ENCODE measurements at regions not wholly inside any gene's neighbourhood (a gene's known extent, or its start where the extent isn't known, plus 50 kb on each side); places are given as distances from the start of the nearest gene placed in this dataset.

GRCh38 chr2:216994353-216994854, 134.5 kb upstream of the TNP1 start:
- ChIA-PET CTCF (no interaction called here), POLR2A (no interaction called here)
- no peak for TF ChIP-seq NFRKB (IDR thresholded peaks at IDR 0.05)
- TF ChIP-seq TARDBP (IDR thresholded peaks at IDR 0.05) = no peak
- TF ChIP-seq ZNF384 (IDR thresholded peaks at IDR 0.05) = no peak
- no peak for TF ChIP-seq CTBP1 (IDR thresholded peaks at IDR 0.05; ENCODE audit: borderline replicate concordance)
- no peak for TF ChIP-seq HDGF (IDR thresholded peaks at IDR 0.05; ENCODE audit: borderline replicate concordance)
- TF ChIP-seq L3MBTL2 (conservative IDR thresholded peaks at IDR 0.05) = no peak
- no peak for TF ChIP-seq FOXM1 (IDR thresholded peaks at IDR 0.05; ENCODE audit: borderline replicate concordance)
- no peak for TF ChIP-seq ELF4 (IDR thresholded peaks at IDR 0.05)
- no peak for TF ChIP-seq BHLHE40 (IDR thresholded peaks at IDR 0.05; ENCODE audit: borderline replicate concordance)
- no peak for TF ChIP-seq FOXK2 (IDR thresholded peaks at IDR 0.05)
- TF ChIP-seq SUZ12 (IDR thresholded peaks at IDR 0.05) = no peak
- TF ChIP-seq FOXA1 (IDR thresholded peaks at IDR 0.05) = no peak
- no peak for TF ChIP-seq ARNT (IDR thresholded peaks at IDR 0.05)
- TF ChIP-seq LEF1 (IDR thresholded peaks at IDR 0.05; ENCODE audit: borderline replicate concordance) = no peak
- TF ChIP-seq, protein P1, sequence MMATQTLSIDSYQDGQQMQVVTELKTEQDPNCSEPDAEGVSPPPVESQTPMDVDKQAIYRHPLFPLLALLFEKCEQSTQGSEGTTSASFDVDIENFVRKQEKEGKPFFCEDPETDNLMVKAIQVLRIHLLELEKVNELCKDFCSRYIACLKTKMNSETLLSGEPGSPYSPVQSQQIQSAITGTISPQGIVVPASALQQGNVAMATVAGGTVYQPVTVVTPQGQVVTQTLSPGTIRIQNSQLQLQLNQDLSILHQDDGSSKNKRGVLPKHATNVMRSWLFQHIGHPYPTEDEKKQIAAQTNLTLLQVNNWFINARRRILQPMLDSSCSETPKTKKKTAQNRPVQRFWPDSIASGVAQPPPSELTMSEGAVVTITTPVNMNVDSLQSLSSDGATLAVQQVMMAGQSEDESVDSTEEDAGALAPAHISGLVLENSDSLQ (IDR thresholded peaks at IDR 0.05) = no peak
- TF ChIP-seq SP1 (IDR thresholded peaks at IDR 0.05) = no peak
- no peak for DNase-seq (ENCODE audit: extremely low spot score)

DNA sequence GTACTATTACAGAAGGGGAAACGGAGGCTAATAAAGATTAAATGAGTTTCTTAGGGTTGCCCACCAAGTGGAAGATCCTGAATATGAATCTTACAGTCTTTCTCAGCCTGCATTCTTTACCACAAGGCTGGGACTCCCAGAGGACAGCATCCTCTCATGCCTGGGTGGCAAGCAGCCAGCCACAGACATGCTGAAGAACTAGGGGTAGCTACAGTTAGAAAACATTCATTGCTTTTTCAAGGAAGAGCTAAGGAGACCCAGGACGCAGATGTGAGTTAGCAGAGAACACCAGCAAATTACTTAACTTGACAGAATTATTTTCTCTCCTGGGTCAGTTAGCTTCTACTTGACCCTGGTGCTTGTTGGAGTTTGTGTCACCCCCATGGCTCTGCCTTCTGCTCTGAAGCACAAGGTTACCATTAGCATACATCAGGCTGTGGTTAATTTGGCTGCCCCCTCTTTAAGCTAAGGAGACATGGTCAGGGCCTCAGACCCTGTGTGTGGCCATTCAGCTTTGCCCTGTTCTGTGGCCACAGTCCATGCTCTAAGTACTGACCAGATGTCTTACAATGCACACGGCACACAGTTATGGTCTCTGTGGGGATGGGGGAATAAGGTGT, 132.3 kb upstream of the TNP1 start:
- POLR2A ChIA-PET = no interaction called here
- CTCF ChIA-PET = no interaction called here
- TF ChIP-seq FOXM1 (IDR thresholded peaks at IDR 0.05; ENCODE audit: borderline replicate concordance) = no peak
- no peak for TF ChIP-seq LEF1 (IDR thresholded peaks at IDR 0.05; ENCODE audit: borderline replicate concordance)
- no peak for TF ChIP-seq FOXK2 (IDR thresholded peaks at IDR 0.05)
- TF ChIP-seq, protein P1 (IDR thresholded peaks at IDR 0.05) = no peak
- TF ChIP-seq ZNF384 (IDR thresholded peaks at IDR 0.05) = no peak
- TF ChIP-seq L3MBTL2 (conservative IDR thresholded peaks at IDR 0.05) = no peak
- no peak for TF ChIP-seq TARDBP (IDR thresholded peaks at IDR 0.05)
- TF ChIP-seq CTBP1 (IDR thresholded peaks at IDR 0.05; ENCODE audit: borderline replicate concordance) = no peak
- no peak for TF ChIP-seq SP1 (IDR thresholded peaks at IDR 0.05)
- TF ChIP-seq BHLHE40 (IDR thresholded peaks at IDR 0.05; ENCODE audit: borderline replicate concordance) = no peak
- no peak for TF ChIP-seq ELF4 (IDR thresholded peaks at IDR 0.05)
- no peak for DNase-seq (ENCODE audit: extremely low spot score)

GRCh38 chr2:216991563-216991962, 131.7 kb upstream of the TNP1 start:
- no peak for TF ChIP-seq L3MBTL2 (conservative IDR thresholded peaks at IDR 0.05)
- TF ChIP-seq ZNF384 (IDR thresholded peaks at IDR 0.05) = no peak
- no peak for TF ChIP-seq SP1 (IDR thresholded peaks at IDR 0.05)
- TF ChIP-seq LEF1 (IDR thresholded peaks at IDR 0.05; ENCODE audit: borderline replicate concordance) = no peak
- TF ChIP-seq ELF4 (IDR thresholded peaks at IDR 0.05) = no peak
- TF ChIP-seq SUZ12 (IDR thresholded peaks at IDR 0.05) = no peak
- TF ChIP-seq, protein P1 (IDR thresholded peaks at IDR 0.05) = no peak
- TF ChIP-seq NFRKB (IDR thresholded peaks at IDR 0.05) = no peak
- TF ChIP-seq FOXK2 (IDR thresholded peaks at IDR 0.05) = no peak
- no peak for TF ChIP-seq FOXA1 (IDR thresholded peaks at IDR 0.05)
- ChIA-PET POLR2A (no interaction called here), CTCF (no interaction called here)
- no peak for DNase-seq (ENCODE audit: extremely low spot score)

GRCh38 chr2:216989340-216990129, 129.7 kb upstream of the TNP1 start:
- ChIA-PET CTCF (no interaction called here), POLR2A (no interaction called here)
- TF ChIP-seq, protein P1 (IDR thresholded peaks at IDR 0.05) = peak; percentile 40; the same call in 1 of the 2 replicates
- TF ChIP-seq TARDBP (IDR thresholded peaks at IDR 0.05) = no peak
- DNase-seq (ENCODE audit: extremely low spot score) = no peak

GRCh38 chr2:216987252-216987821, 127.5 kb upstream of the TNP1 start:
- TF ChIP-seq HDGF (IDR thresholded peaks at IDR 0.05; ENCODE audit: borderline replicate concordance) = no peak
- TF ChIP-seq L3MBTL2 (conservative IDR thresholded peaks at IDR 0.05) = no peak
- no peak for TF ChIP-seq ZNF384 (IDR thresholded peaks at IDR 0.05)
- no peak for TF ChIP-seq FOXK2 (IDR thresholded peaks at IDR 0.05)
- no peak for TF ChIP-seq TARDBP (IDR thresholded peaks at IDR 0.05)
- TF ChIP-seq SUZ12 (IDR thresholded peaks at IDR 0.05) = no peak
- TF ChIP-seq FOXM1 (IDR thresholded peaks at IDR 0.05; ENCODE audit: borderline replicate concordance) = no peak
- no peak for TF ChIP-seq ELF4 (IDR thresholded peaks at IDR 0.05)
- TF ChIP-seq, protein P1 (IDR thresholded peaks at IDR 0.05) = no peak
- TF ChIP-seq CTBP1 (IDR thresholded peaks at IDR 0.05; ENCODE audit: borderline replicate concordance) = no peak
- TF ChIP-seq ARNT (IDR thresholded peaks at IDR 0.05) = no peak
- no peak for TF ChIP-seq FOXA1 (IDR thresholded peaks at IDR 0.05)
- TF ChIP-seq BHLHE40 (IDR thresholded peaks at IDR 0.05; ENCODE audit: borderline replicate concordance) = no peak
- no peak for TF ChIP-seq LEF1 (IDR thresholded peaks at IDR 0.05; ENCODE audit: borderline replicate concordance)
- TF ChIP-seq SP1 (IDR thresholded peaks at IDR 0.05) = no peak
- no peak for TF ChIP-seq NFRKB (IDR thresholded peaks at IDR 0.05)
- no peak for DNase-seq (ENCODE audit: extremely low spot score)
- ChIA-PET POLR2A (interaction anchor here (1.1 kb wide), 1 partner anchor 18 kb away, joined by 3 read pairs; no protein-coding TSS in a partner anchor), CTCF (no interaction called here)

All from HEK293T (cell line).